ENCODE measurements at regions not wholly inside any gene's neighbourhood (a gene's known extent, or its start where the extent isn't known, plus 50 kb on each side); places are given as distances from the start of the nearest gene placed in this dataset.

DNA sequence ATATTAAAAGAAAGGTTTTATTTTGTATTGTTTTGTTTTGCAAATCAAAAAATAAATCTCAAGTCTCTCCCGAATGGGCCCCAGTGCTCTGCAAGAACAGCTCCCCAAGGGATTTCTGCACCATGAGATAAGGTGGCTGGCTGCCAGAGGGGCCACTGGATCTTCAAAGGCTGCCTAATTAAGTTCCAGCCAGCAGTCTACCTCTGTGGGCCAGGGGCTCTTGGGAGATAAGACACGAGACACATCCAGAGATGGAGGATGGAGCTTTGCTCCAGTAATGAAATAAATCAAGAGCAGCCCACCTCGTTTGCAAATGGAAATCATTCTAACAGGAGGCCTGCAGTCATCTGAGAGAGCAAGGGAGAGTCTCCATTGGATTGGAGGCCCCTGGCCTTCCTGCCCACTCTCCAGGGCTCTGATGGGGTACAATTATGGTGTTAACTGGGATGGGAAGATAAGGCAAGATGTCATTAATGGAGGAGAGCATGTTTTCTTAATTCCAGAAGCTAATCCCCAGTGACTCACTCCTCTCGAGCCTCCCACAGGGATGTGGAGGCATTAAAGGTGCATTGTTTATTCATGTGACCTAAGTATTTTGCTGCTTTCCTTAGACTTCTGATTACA is 155.2 kb upstream of the KAZN start:
- peak overlapping the region; percentile 8 for H3K4me2 ChIP-seq (ENCODE audit: control insufficient read depth, extremely low read depth, insufficient read depth, low read depth, low read length)
- no peak for DNase-seq (ENCODE audit: low read depth, low spot score)
- no peaks in the 10 kb centered on the region for H4K20me1 ChIP-seq (ENCODE audit: control insufficient read depth, extremely low read depth, insufficient read depth, low read length)
- no peaks in the 10 kb centered on the region for H3K79me2 ChIP-seq (ENCODE audit: control insufficient read depth, insufficient read depth, low read length)
- peak; percentile 90 for FAIRE-seq
- no peak overlapping the region for H3K4me3 ChIP-seq (ENCODE audit: control insufficient read depth in 2 of 3, extremely low read depth in 1 of 3, insufficient read depth in 2 of 3, low read depth in 1 of 3, low read length in 3 of 3)
- H3K9me3 ChIP-seq (ENCODE audit: control insufficient read depth, low read depth, low read length), result no peaks in the 10 kb centered on the region
- no peak overlapping the region for H3K27ac ChIP-seq (ENCODE audit: control insufficient read depth, insufficient read depth, low read length)
- H3K9me1 ChIP-seq (ENCODE audit: control insufficient read depth, extremely low read depth, insufficient read depth, low read length), result no peaks in the 10 kb centered on the region
- H3K9ac ChIP-seq (ENCODE audit: control insufficient read depth, extremely low read depth, insufficient read depth, low read length), result no peak overlapping the region
- peaks cover 36% of the 10 kb centered on the region for H3K4me1 ChIP-seq (ENCODE audit: control insufficient read depth, extremely low read depth, insufficient read depth, low read length)
- H3K36me3 ChIP-seq (ENCODE audit: control insufficient read depth in 2 of 2, extremely low read depth in 1 of 2, insufficient read depth in 2 of 2, low read length in 2 of 2), result no peaks in the 10 kb centered on the region
- no peaks in the 10 kb centered on the region for H3K27me3 ChIP-seq (ENCODE audit: control insufficient read depth, extremely low read depth, insufficient read depth, low read length)
- TF ChIP-seq EZH2 (IDR thresholded peaks at IDR 0.05; ENCODE audit: low read length) (no peak), CTCF (optimal IDR thresholded peaks at IDR 0.05 in 1 of 3, IDR thresholded peaks at IDR 0.05 in 1 of 3, conservative IDR thresholded peaks at IDR 0.05 in 1 of 3; ENCODE audit: extremely low read depth in 1 of 3, insufficient read depth in 2 of 3, low read length in 3 of 3) (no peak)
- no peak overlapping the region for H2AFZ ChIP-seq (ENCODE audit: control insufficient read depth, low read length)
- dilution Hi-C loops (cut with MboI; ENCODE audit: extremely low pct_ligation_motif_present, low sequenced_read_pairs), result no loop called here

DNA sequence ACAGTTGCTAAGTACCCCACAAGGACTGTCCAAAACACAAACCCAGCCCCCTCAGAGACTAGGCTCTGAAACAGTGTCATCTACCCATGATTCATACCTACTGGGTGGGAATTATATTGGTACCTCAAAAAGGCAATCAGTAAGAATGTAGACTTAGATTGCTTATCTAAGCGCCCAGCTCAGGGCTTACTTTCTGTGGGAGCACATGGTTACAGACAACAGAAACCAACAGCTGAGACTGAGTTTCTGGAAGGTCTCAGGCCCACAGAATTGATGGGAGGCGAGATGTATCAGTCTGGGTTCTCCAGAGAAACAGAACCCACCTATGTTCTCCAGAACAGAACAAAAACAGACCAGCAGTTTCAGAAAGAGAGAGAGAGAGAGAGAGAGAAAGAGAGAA is 147.3 kb upstream of the KAZN start:
- no peaks in the 10 kb centered on the region for H4K20me1 ChIP-seq (ENCODE audit: control insufficient read depth, extremely low read depth, insufficient read depth, low read length)
- dilution Hi-C loops (cut with MboI; ENCODE audit: extremely low pct_ligation_motif_present, low sequenced_read_pairs), result no loop called here
- H3K9me3 ChIP-seq (ENCODE audit: control insufficient read depth, low read depth, low read length), result no peaks in the 10 kb centered on the region
- FAIRE-seq, result no peak
- H3K4me3 ChIP-seq (ENCODE audit: control insufficient read depth in 2 of 3, extremely low read depth in 1 of 3, insufficient read depth in 2 of 3, low read depth in 1 of 3, low read length in 3 of 3), result no peak overlapping the region
- no peak overlapping the region for H3K27ac ChIP-seq (ENCODE audit: control insufficient read depth, insufficient read depth, low read length)
- no peaks in the 10 kb centered on the region for H3K9me1 ChIP-seq (ENCODE audit: control insufficient read depth, extremely low read depth, insufficient read depth, low read length)
- no peak overlapping the region for H2AFZ ChIP-seq (ENCODE audit: control insufficient read depth, low read length)
- H3K4me1 ChIP-seq (ENCODE audit: control insufficient read depth, extremely low read depth, insufficient read depth, low read length), result no peaks in the 10 kb centered on the region
- H3K36me3 ChIP-seq (ENCODE audit: control insufficient read depth in 2 of 2, extremely low read depth in 1 of 2, insufficient read depth in 2 of 2, low read length in 2 of 2), result no peaks in the 10 kb centered on the region
- H3K79me2 ChIP-seq (ENCODE audit: control insufficient read depth, insufficient read depth, low read length), result no peaks in the 10 kb centered on the region
- no peak overlapping the region for H3K9ac ChIP-seq (ENCODE audit: control insufficient read depth, extremely low read depth, insufficient read depth, low read length)
- no peak overlapping the region for H3K4me2 ChIP-seq (ENCODE audit: control insufficient read depth, extremely low read depth, insufficient read depth, low read depth, low read length)
- no peaks in the 10 kb centered on the region for H3K27me3 ChIP-seq (ENCODE audit: control insufficient read depth, extremely low read depth, insufficient read depth, low read length)
- TF ChIP-seq EZH2 (IDR thresholded peaks at IDR 0.05; ENCODE audit: low read length) (no peak), CTCF (optimal IDR thresholded peaks at IDR 0.05 in 1 of 3, IDR thresholded peaks at IDR 0.05 in 1 of 3, conservative IDR thresholded peaks at IDR 0.05 in 1 of 3; ENCODE audit: extremely low read depth in 1 of 3, insufficient read depth in 2 of 3, low read length in 3 of 3) (no peak)
- DNase-seq (ENCODE audit: low read depth, low spot score), result no peak
